IPS-18a (cell line): ENCODE measurements at regions not wholly inside any gene's neighbourhood (a gene's known extent, or its start where the extent isn't known, plus 50 kb on each side); places are given as distances from the start of the nearest gene placed in this dataset.

Experiments used
- H3K27ac ChIP-seq: one replicate; pipeline ENCODE4 v1.5.1; 2013; ENCODE audit warnings: low read length
- H3K27me3 ChIP-seq: one replicate; pipeline ENCODE4 v1.6.1; 2013; ENCODE audit warnings: mild to moderate bottlenecking, low read length; ENCODE audit not compliant: control insufficient read depth, insufficient read depth
- H3K36me3 ChIP-seq: one replicate; pipeline ENCODE4 v1.6.1; 2013; ENCODE audit warnings: low read depth, low read length; ENCODE audit not compliant: control insufficient read depth
- H3K4me1 ChIP-seq: one replicate; pipeline ENCODE4 v1.6.1; 2013; ENCODE audit warnings: low read depth, low read length; ENCODE audit not compliant: control insufficient read depth
- H3K4me3 ChIP-seq: one replicate; pipeline ENCODE4 v1.5.1; 2013; ENCODE audit warnings: low read length
- H3K9ac ChIP-seq: one replicate; pipeline ENCODE4 v1.6.1; 2013; ENCODE audit warnings: mild to moderate bottlenecking, low read length, moderate library complexity
- H3K9me3 ChIP-seq: one replicate; pipeline ENCODE4 v1.6.1; 2013; ENCODE audit warnings: low read depth, low read length; ENCODE audit not compliant: control insufficient read depth

- H3K36me3 ChIP-seq, result no peaks in the 10 kb centered on the region
- H3K27ac ChIP-seq, result no peak overlapping the region
- no peaks in the 10 kb centered on the region for H3K27me3 ChIP-seq
- no peaks in the 10 kb centered on the region for H3K9me3 ChIP-seq
- H3K9ac ChIP-seq, result no peak overlapping the region
- H3K4me3 ChIP-seq, result no peak overlapping the region
- H3K4me1 ChIP-seq, result no peaks in the 10 kb centered on the region
These were observed 423.3 kb upstream of the THRB start for GRCh38 chr3:24917908-24918307.

DNA sequence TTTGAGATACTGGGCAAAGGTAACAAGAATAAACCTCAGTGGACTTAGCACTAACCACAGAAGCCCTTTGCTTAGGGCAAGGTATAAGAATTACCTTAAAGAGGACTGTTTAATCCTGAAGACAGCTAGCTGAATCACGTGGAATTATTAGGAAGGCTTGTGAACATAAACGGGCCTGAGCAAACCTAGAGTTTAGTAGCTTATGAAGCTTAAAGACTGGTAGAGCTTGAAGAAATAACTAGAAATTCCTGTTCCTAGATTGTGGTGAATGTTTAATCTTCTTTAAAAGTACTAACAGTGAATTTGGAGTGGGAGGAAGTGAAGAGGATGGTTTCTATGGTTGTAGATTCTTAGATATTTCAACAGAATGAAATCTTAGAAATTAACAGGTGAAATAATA is 428.9 kb upstream of the THRB start:
- Histone ChIP-seq H3K9me3 (no peaks in the 10 kb centered on the region), H3K4me3 (no peak overlapping the region), H3K27me3 (no peaks in the 10 kb centered on the region), H3K9ac (no peak overlapping the region), H3K27ac (no peak overlapping the region), H3K4me1 (no peaks in the 10 kb centered on the region), H3K36me3 (no peaks in the 10 kb centered on the region)

- Histone ChIP-seq H3K9ac (no peak overlapping the region), H3K4me3 (no peak overlapping the region), H3K27me3 (no peaks in the 10 kb centered on the region), H3K9me3 (no peaks in the 10 kb centered on the region), H3K27ac (no peak overlapping the region), H3K4me1 (no peaks in the 10 kb centered on the region), H3K36me3 (no peaks in the 10 kb centered on the region)
These were observed 434.9 kb upstream of the THRB start for GRCh38 chr3:24929521-24929920.

- H3K4me1 ChIP-seq, result no peaks in the 10 kb centered on the region
- no peak overlapping the region for H3K4me3 ChIP-seq
- H3K36me3 ChIP-seq, result no peaks in the 10 kb centered on the region
- no peaks in the 10 kb centered on the region for H3K27me3 ChIP-seq
- no peak overlapping the region for H3K9ac ChIP-seq
- no peaks in the 10 kb centered on the region for H3K9me3 ChIP-seq
- H3K27ac ChIP-seq, result no peak overlapping the region
These were observed 438.8 kb upstream of the THRB start for GRCh38 chr3:24933401-24933800.

- Histone ChIP-seq H3K4me3 (no peak overlapping the region), H3K36me3 (no peaks in the 10 kb centered on the region), H3K4me1 (no peaks in the 10 kb centered on the region), H3K27me3 (no peaks in the 10 kb centered on the region), H3K9ac (no peak overlapping the region), H3K27ac (no peak overlapping the region), H3K9me3 (no peaks in the 10 kb centered on the region)
These were observed 441.9 kb upstream of the THRB start for GRCh38 chr3:24936574-24936973.

DNA sequence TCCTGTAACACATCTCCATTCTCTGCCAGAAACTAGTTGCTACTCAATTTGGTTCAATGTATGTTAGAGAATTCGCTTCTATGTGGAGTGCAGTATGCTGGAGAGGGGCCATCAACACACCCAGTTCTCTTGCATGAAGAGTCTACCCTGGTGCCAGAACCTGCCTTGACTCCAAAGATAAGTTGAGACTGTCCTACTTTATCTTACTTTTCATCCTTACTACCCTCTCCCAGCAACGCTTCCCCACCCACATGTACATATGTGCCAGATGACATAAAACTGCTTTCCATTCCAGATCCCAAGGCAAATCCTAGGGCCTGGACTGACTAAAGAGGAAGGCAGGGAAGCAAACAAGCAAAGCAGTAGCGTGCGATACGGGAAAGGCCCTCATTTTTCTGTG is 442.6 kb upstream of the THRB start:
- no peak overlapping the region for H3K27ac ChIP-seq
- H3K27me3 ChIP-seq, result no peaks in the 10 kb centered on the region
- H3K9me3 ChIP-seq, result no peaks in the 10 kb centered on the region
- H3K4me3 ChIP-seq, result no peak overlapping the region
- no peak overlapping the region for H3K9ac ChIP-seq
- no peaks in the 10 kb centered on the region for H3K4me1 ChIP-seq
- no peaks in the 10 kb centered on the region for H3K36me3 ChIP-seq

GRCh38 chr3:24937780-24938179 is 443.1 kb upstream of the THRB start:
- Histone ChIP-seq H3K36me3 (no peaks in the 10 kb centered on the region), H3K4me1 (no peaks in the 10 kb centered on the region), H3K4me3 (no peak overlapping the region), H3K9me3 (no peaks in the 10 kb centered on the region), H3K9ac (no peak overlapping the region), H3K27me3 (no peaks in the 10 kb centered on the region), H3K27ac (no peak overlapping the region)

- H3K36me3 ChIP-seq, result no peaks in the 10 kb centered on the region
- no peak overlapping the region for H3K27ac ChIP-seq
- no peak overlapping the region for H3K9ac ChIP-seq
- peaks cover 23% of the 10 kb centered on the region for H3K27me3 ChIP-seq
- H3K9me3 ChIP-seq, result no peaks in the 10 kb centered on the region
- H3K4me1 ChIP-seq, result no peaks in the 10 kb centered on the region
- no peak overlapping the region for H3K4me3 ChIP-seq
These were observed 449.3 kb upstream of the THRB start for GRCh38 chr3:24943961-24944360.

DNA sequence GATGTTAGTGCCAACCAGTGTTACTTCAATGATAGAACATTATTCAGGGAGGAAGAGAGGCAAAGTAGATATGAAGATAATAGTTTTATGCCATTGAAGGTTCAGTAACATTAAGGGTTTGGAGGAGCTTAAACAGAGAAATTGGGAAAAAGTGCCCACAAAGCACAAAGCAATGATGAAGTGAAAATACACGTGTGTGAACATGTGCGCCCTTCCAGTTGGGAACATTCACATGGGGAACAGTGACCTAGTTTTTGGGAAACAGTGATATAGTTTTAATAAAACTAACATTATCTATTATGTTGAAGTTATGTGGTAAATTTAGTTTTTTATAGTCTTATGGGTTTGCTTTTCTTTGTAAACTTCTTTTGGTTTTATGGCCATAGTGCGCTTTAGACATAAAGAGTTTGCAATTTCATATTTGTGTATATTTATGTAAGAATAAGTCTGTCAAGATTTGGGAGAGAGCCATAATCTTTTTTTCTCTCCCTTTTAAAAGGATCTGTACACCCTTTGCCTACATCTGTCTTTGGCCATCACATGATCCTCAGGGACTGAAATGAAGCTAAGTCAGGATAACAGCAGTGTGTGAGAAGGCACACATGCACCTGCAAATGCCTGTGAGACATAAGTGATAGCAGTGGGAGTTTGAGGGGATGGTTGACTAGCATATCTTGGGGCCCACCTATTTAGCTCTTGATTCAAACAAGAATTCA is 450.3 kb upstream of the THRB start:
- Histone ChIP-seq H3K36me3 (no peaks in the 10 kb centered on the region), H3K4me1 (no peaks in the 10 kb centered on the region), H3K9me3 (no peaks in the 10 kb centered on the region), H3K4me3 (no peak overlapping the region), H3K27ac (no peak overlapping the region), H3K9ac (no peak overlapping the region), H3K27me3 (peaks cover 33% of the 10 kb centered on the region)

DNA sequence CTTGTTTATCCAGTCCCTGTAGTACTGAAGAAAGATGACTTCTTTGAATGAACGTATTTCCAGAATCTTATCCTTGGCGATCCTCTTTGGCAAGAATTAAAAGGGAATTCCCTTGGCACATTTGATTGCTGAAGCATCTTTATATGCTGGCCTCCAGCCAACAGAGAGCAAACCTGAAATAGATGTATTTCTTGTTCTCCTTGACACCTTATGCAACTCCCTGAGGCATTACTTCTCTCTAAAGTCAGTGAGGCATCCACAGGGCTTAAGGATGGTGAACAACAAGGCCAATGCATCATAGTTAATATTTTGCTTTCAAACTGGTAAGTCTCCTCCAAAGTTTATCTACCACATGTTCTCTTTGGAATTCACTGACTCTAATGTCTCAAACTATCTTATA is 450.9 kb upstream of the THRB start:
- H3K27me3 ChIP-seq, result peaks cover 39% of the 10 kb centered on the region
- H3K9me3 ChIP-seq, result no peaks in the 10 kb centered on the region
- no peaks in the 10 kb centered on the region for H3K36me3 ChIP-seq
- H3K4me3 ChIP-seq, result no peak overlapping the region
- H3K4me1 ChIP-seq, result no peaks in the 10 kb centered on the region
- H3K27ac ChIP-seq, result no peak overlapping the region
- no peak overlapping the region for H3K9ac ChIP-seq

- no peak overlapping the region for H3K9ac ChIP-seq
- H3K27ac ChIP-seq, result no peak overlapping the region
- no peak overlapping the region for H3K4me3 ChIP-seq
- H3K27me3 ChIP-seq, result peaks cover 54% of the 10 kb centered on the region
- no peaks in the 10 kb centered on the region for H3K4me1 ChIP-seq
- no peaks in the 10 kb centered on the region for H3K9me3 ChIP-seq
- H3K36me3 ChIP-seq, result no peaks in the 10 kb centered on the region
These were observed 452.5 kb upstream of the THRB start for GRCh38 chr3:24947103-24947502.

GRCh38 chr3:24951180-24951579 is 456.5 kb upstream of the THRB start:
- Histone ChIP-seq H3K27me3 (peaks cover 95% of the 10 kb centered on the region), H3K36me3 (no peaks in the 10 kb centered on the region), H3K27ac (no peak overlapping the region), H3K4me3 (no peak overlapping the region), H3K9ac (no peak overlapping the region), H3K9me3 (no peaks in the 10 kb centered on the region), H3K4me1 (peaks cover 3% of the 10 kb centered on the region)
